HG03108 (cell line): ENCODE measurements at regions not wholly inside any gene's neighbourhood (a gene's known extent, or its start where the extent isn't known, plus 50 kb on each side); places are given as distances from the start of the nearest gene placed in this dataset.

Source experiments
- ATAC-seq: cut with Tn5 transposase; IDR thresholded peaks from one replicate; pipeline ENCODE4 v1.9.1; 2021; ENCODE audit warnings: moderate library complexity; ENCODE audit not compliant: unreplicated experiment

- ATAC-seq, result no peak
These were observed 421.3 kb upstream of the ANKRD30A start for GRCh38 chr10:36704124-36704523.

GRCh38 chr10:36703179-36703578, 422.2 kb upstream of the ANKRD30A start:
- no peak for ATAC-seq

- no peak for ATAC-seq
These were observed 425.3 kb upstream of the ANKRD30A start for GRCh38 chr10:36700123-36700522.

GRCh38 chr10:36692759-36693158, 432.6 kb upstream of the ANKRD30A start:
- ATAC-seq, result no peak

- no peak for ATAC-seq
These were observed 436.7 kb upstream of the ANKRD30A start for GRCh38 chr10:36688717-36689116.

- no peak for ATAC-seq
These were observed 442.0 kb upstream of the ANKRD30A start for GRCh38 chr10:36683421-36683820.

GRCh38 chr10:36681751-36682632, 443.4 kb upstream of the ANKRD30A start:
- no peak for ATAC-seq

GRCh38 chr10:36679554-36679953, 445.8 kb upstream of the ANKRD30A start:
- no peak for ATAC-seq

- no peak for ATAC-seq
These were observed 448.0 kb upstream of the ANKRD30A start for GRCh38 chr10:36677431-36677768.

GRCh38 chr10:36676756-36677430, 448.5 kb upstream of the ANKRD30A start:
- no peak for ATAC-seq

- no peak for ATAC-seq
These were observed 449.1 kb upstream of the ANKRD30A start for GRCh38 chr10:36676321-36676720.

- no peak for ATAC-seq
These were observed 449.9 kb upstream of the ANKRD30A start for GRCh38 chr10:36675458-36675880.

GRCh38 chr10:36671607-36672006, 453.8 kb upstream of the ANKRD30A start:
- no peak for ATAC-seq

GRCh38 chr10:36670621-36671402, 454.6 kb upstream of the ANKRD30A start:
- no peak for ATAC-seq

GRCh38 chr10:36669615-36670352, 455.6 kb upstream of the ANKRD30A start:
- no peak for ATAC-seq

- ATAC-seq, result no peak
These were observed 458.9 kb upstream of the ANKRD30A start for GRCh38 chr10:36666451-36666850.

- no peak for ATAC-seq
These were observed 462.8 kb upstream of the ANKRD30A start for GRCh38 chr10:36662571-36662970.

- no peak for ATAC-seq
These were observed 475.1 kb upstream of the ANKRD30A start for GRCh38 chr10:36650274-36650673.

GRCh38 chr10:36647540-36647939, 477.9 kb upstream of the ANKRD30A start:
- no peak for ATAC-seq

- ATAC-seq, result no peak
These were observed 484.8 kb upstream of the ANKRD30A start for GRCh38 chr10:36640626-36641025.
